ENCODE measurements at regions not wholly inside any gene's neighbourhood (a gene's known extent, or its start where the extent isn't known, plus 50 kb on each side); places are given as distances from the start of the nearest gene placed in this dataset.
A peak's percentile ranks its signal among the peaks of the same experiment; 100 is the strongest.

DNA sequence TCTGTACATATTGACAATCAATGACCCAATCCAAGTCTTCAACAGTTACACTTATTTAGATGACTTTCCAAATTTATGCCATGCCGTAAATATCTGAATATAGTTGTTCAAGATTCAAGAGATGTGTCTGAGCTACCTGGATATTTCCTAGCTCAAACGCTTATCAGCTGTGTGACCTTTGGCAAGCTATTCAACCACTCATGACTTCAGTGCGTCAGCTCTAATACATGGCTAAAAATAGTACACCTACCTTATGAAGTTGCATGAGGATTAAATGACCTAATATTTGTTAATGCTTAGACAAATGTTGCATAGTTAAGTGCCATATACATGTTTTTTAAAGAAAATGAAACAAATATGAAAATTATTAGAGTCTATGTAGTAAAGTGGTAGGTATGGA, 704.1 kb downstream of the OLFM4 start:
- DNase-seq: no peak

DNA sequence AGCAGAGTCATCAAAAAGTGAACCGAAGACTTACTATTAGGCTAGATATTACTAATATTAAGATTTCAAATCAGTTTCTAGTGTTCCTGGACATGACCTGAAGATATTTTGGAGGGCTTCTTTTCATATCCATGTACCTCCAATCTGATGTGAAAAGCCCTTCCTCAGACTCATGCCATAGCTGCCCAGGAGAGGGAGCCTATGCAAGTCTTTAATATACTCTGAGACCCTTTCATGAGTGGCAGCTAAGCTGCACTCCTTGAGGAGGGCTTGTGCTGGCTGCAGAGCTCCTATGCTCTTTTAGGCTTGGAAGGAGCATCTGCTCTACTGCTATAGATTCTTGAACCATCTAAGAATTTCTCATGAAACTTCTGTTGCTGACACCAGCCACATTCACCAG, 715.3 kb downstream of the OLFM4 start:
- DNase-seq: no peak

GRCh38 chr13:53747825-53748224, 719.2 kb downstream of the OLFM4 start:
- no peak for DNase-seq

DNA sequence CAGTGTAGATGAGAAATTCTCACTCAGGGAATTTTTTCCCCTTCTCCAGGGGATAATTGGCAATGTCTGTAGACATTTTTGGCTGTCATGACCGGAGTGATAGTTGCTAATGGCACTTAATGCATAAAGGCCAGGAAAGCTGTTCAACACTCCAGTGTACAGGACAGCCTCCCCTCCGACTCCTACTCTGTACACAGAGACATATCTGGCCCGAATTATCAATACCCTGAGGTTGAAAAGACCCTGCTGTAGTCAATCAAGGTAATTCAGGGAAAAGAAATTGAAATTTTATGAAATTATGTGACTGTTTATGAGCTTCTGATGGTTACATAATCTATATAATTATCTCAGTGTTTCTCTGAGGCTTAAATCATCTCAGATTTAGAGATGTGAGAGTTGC, 720.7 kb downstream of the OLFM4 start:
- no peak for DNase-seq

DNA sequence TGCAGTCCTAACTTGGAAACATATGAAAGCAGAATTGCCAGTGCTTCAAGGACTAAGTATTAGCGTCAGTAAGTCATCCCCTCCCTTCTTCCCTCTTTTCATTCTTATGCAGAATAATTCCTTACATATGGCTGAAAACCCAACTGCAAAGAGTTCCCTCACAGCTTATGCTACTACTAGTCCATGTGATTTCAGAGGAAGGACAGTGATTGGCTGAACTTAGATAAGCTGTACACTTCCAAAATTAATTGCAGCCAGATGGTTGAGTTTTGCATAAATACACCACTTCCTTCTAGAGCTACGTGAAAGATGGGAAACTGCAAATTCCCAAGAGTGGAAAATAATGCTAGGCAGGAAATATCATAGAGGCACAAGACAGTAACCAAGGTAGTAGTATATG, 730.4 kb downstream of the OLFM4 start:
- no peak for DNase-seq

GRCh38 chr13:53775807-53776206, 747.2 kb downstream of the OLFM4 start:
- peak in 1 of 3 experiments; percentile 44 for DNase-seq

GRCh38 chr13:53778937-53779336, 750.3 kb downstream of the OLFM4 start:
- DNase-seq: peak in 1 of 3 experiments; percentile 43

DNA sequence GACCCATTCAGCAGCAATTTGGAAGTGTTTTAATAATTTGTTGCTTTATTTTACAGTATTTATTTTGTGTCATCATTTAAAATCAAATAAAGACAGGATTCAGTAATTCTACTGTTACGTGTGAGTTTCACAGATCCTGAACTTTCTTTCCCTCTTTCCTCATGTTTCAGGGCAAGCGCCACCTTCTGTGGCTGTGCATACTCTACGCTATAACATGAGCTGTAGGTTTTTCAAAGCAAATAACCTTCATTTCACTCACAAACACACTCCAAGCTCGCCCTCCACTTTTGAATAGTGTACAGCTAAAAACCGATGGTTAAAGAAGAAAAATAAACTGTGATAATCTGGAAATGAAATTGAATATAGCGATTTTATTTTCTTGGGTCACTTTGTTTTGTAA, 753.3 kb downstream of the OLFM4 start:
- DNase-seq: peak in 2 of 3 experiments; percentile 28 to 80

- peak; percentile 83 to 97 (median 89) for DNase-seq
Measured at GRCh38 chr13:53782488-53782961, 753.9 kb downstream of the OLFM4 start.

DNA sequence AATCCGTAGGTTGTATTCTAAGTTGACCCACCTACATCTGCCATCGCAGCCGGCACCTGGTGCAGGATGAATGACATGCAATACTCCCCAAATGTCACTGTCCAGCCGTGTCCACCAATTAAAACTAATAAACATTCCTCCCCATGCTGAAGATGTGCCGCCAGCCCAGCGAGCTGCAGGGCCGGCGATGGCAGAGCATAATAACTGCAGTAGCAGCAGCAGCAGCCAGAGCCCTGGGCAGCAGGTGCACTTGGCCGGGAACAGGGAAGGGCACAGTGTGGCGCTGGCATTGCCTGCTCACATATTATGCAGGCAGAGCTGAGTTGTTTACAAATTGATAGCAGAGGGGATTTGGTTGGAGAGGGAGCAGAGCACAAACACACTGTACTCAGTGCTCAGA, 754.9 kb downstream of the OLFM4 start:
- DNase-seq: peak; percentile 36 to 93 (median 82)

DNA sequence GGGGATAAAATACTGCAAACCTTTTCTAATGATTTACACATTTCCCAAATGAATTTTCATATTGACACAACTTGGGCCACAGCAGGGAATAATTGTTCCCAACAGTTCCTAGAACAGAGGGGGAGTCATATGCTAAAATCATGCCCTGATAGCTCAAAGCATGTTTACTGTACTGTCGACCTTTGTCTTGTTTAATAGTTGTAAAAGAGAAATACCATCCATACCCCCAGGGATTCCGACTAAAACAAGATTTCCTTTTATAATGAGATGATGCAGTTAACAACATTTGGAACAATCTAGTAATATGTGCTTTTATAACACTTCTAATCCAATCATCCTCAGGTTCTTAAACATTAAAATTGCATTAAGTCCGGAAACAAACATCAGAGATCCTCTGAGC, 759.7 kb downstream of the OLFM4 start:
- DNase-seq: peak in 2 of 3 experiments; percentile 46 to 87

- DNase-seq: peak in 1 of 3 experiments; percentile 29
Measured at GRCh38 chr13:53800011-53800410, 771.4 kb downstream of the OLFM4 start.

GRCh38 chr13:53807251-53807834, 778.7 kb downstream of the OLFM4 start:
- DNase-seq: peak in 1 of 3 experiments; percentile 24

GRCh38 chr13:53821632-53822031, 793.0 kb downstream of the OLFM4 start:
- no peak for DNase-seq

- DNase-seq: no peak
Measured at GRCh38 chr13:53822136-53822535, 793.5 kb downstream of the OLFM4 start.

- no peak for DNase-seq
Measured at GRCh38 chr13:53839461-53839860, 810.8 kb downstream of the OLFM4 start.

GRCh38 chr13:53844473-53845146, 816.0 kb downstream of the OLFM4 start:
- no peak for DNase-seq

DNA sequence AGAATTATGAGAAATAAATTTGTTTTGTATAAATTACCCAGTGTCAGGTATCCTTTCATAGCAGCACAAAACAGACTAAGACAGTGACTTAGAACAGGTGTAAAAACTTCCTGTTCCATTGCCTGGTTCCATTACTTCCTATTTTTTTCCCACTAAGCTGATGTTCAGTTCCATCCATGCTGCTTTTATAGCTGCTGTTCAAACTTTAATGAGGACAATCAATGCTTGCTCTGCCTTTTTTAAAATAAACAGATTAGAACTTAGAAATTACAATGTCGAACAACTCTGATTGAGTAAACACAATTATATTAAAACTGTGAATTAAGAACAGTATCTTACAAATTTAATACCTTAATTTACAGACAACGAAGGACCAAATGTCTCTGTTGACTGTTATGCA, 818.9 kb downstream of the OLFM4 start:
- DNase-seq: peak in 2 of 3 experiments; percentile 26 to 43

DNA sequence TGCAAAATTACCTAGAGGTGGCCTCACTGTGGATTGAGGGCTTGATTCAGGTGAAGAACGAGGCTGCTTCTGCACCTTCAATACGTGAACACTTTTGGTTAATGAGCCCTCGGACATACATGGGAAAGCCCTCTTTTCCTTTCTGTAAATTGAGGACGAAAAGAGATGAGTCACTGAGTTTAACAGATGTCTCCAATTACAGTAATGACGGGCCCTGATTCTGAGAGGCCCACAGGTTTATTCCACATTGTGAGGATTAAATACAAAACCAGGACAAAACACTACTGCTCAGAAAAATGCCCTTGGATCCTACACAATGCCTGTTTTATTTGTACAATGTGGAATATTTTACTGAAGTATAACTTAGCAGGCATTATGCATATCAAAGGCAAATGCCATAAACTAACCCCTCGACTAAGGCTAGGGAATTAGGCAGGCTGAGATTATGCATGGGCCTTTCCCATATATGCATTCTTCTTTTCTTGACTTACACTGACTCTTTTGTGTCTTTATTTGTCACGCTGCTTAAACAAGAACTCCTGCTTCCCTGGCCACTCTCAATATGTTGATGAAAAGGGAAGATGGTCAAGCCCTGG, 819.9 kb downstream of the OLFM4 start:
- DNase-seq: peak in 2 of 3 experiments; percentile 68 to 88

GRCh38 chr13:53854321-53854720, 825.7 kb downstream of the OLFM4 start:
- DNase-seq: no peak

DNA sequence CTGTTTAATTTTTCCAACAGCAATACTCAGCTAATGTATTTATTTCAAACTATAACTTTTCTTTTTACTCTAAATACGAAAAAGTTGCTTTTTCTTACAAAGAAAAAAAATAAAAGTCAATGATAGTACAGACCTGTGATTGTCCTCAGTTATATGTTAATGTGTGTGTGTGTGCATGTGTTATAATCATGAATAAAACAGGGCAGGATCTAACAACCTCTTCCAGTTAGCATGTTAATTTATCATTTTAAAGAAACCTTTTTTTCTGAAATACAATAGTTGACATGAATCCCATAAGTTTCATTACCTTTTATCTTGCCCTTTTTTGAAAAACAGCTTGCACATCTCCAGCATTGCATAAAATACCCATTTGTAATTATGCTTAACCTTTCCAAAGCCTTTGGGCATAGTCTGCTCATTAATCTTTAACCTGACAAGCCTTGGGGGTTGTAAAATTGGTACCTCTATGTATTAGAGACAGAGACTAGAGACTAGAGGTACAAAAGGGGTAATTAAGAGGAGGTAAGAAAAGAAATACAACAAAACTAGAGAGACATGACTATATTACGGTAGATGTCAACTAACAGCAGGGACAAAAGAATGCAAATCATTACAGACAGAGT, 828.1 kb downstream of the OLFM4 start:
- DNase-seq: peak in 2 of 3 experiments; percentile 15 to 74

GRCh38 chr13:53863520-53863919, 834.9 kb downstream of the OLFM4 start:
- DNase-seq: peak in 1 of 3 experiments; percentile 34

GRCh38 chr13:53873558-53873957, 844.9 kb downstream of the OLFM4 start:
- DNase-seq: peak; percentile 72 to 99 (median 93)

DNA sequence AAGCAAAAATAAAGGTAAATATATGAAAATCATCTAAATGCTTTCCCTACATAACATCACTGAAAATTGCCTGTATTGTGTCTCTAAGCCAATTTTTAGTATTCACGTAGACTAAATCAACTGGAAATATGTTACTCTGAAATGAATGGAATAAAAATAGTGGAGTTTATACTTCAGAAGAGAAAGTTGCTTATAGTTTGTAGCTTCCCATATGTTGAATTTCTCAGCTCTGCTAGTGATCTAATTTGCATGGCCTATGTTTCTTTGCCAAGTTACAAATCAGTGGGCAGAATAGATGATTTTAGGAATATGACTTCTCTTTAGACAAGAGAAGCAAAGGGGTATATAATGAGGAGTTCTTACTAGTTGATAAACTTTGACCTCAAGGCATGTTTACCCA, 850.2 kb downstream of the OLFM4 start:
- DNase-seq: no peak

All from NCI-H1417 (cell line).